ENCODE measurements at regions not wholly inside any gene's neighbourhood (a gene's known extent, or its start where the extent isn't known, plus 50 kb on each side); places are given as distances from the start of the nearest gene placed in this dataset.

- 77 to 81% methylated on average over 4 of the region's 4 CpGs for WGBS, 2 donors
Observed at GRCh38 chr2:146604521-146604920, 1240.3 kb upstream of the ACVR2A start.

DNA sequence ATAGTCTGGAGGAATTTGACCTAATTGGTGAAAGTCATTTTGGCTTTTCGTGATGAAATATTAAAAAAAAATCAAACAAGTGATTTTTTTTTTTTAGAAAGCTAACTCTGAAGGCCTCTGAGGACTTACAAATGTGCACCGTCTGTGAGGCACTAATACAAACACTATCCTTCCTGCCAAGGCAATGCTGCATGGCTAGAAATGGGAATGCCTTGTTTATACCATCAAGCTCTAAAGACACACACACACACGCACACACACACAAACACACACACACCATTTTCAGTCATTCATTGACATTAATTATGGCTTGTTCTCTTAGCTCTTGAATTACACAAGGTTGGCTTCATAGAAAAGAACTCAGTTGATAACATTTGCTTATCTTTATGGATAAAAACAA, 1242.0 kb upstream of the ACVR2A start:
- Histone ChIP-seq H3K9me3 (ENCODE audit: control insufficient read depth, low read length) (no peaks in the 10 kb centered on the region), H3K4me3 (ENCODE audit: low read length in 2 of 2) (no peak overlapping the region), H3K27ac (ENCODE audit: low read depth in 1 of 2, low read length in 2 of 2) (no peak overlapping the region), H3K36me3 (ENCODE audit: control insufficient read depth in 1 of 2, insufficient read depth in 2 of 2, low read length in 1 of 2) (no peaks in the 10 kb centered on the region), H3K27me3 (ENCODE audit: control insufficient read depth in 1 of 2, insufficient read depth in 2 of 2, low read length in 1 of 2) (no peaks in the 10 kb centered on the region), H3K4me1 (ENCODE audit: control insufficient read depth in 1 of 2, insufficient read depth in 2 of 2, low read length in 2 of 2) (no peaks in the 10 kb centered on the region)
- intact Hi-C loops (cut with DNase I), result no loop called here
- WGBS, 2 donors, result 39 to 44% methylated on average over 3 of the region's 3 CpGs
- no peak for ATAC-seq (ENCODE audit: low FRiP score)
- no peak for DNase-seq

More at GRCh38 chr2:146604521-146604920, 1240.3 kb upstream of the ACVR2A start:
- Histone ChIP-seq H3K36me3 (ENCODE audit: control insufficient read depth in 1 of 2, insufficient read depth in 2 of 2, low read length in 1 of 2) (no peaks in the 10 kb centered on the region), H3K27ac (ENCODE audit: low read depth in 1 of 2, low read length in 2 of 2) (no peak overlapping the region), H3K4me3 (ENCODE audit: low read length in 2 of 2) (no peak overlapping the region), H3K27me3 (ENCODE audit: control insufficient read depth in 1 of 2, insufficient read depth in 2 of 2, low read length in 1 of 2) (no peaks in the 10 kb centered on the region), H3K4me1 (ENCODE audit: control insufficient read depth in 1 of 2, insufficient read depth in 2 of 2, low read length in 2 of 2) (no peaks in the 10 kb centered on the region), H3K9me3 (ENCODE audit: control insufficient read depth, low read length) (no peaks in the 10 kb centered on the region)
- intact Hi-C loops (cut with DNase I), result no loop called here
- ATAC-seq (ENCODE audit: low FRiP score) (no peak), DNase-seq (no peak)

DNA sequence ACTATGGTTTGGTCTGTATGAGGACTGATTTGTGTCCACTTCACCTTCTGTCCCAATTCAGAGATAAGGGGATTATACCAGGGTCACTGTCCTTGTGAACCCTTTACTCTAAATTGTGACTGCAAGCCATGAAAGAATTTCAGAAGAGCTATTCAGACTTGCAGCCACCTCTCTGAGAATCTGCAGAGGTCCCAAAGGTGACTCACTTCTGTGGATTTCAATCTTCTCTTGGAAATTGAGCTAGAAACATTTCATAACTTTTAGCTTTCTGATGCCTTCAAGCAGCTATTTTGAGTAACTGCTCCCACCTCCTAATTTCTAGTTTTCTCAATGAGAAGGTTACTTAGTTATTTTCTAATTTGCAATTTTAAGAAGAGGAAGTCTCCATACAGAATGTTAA, 1242.4 kb upstream of the ACVR2A start:
- H3K4me3 ChIP-seq (ENCODE audit: low read length in 2 of 2), result no peak overlapping the region
- H3K4me1 ChIP-seq (ENCODE audit: control insufficient read depth in 1 of 2, insufficient read depth in 2 of 2, low read length in 2 of 2), result no peaks in the 10 kb centered on the region
- no peak for ATAC-seq (ENCODE audit: low FRiP score)
- no peaks in the 10 kb centered on the region for H3K27me3 ChIP-seq (ENCODE audit: control insufficient read depth in 1 of 2, insufficient read depth in 2 of 2, low read length in 1 of 2)
- intact Hi-C loops (cut with DNase I), result no loop called here
- DNase-seq, result no peak
- no peaks in the 10 kb centered on the region for H3K36me3 ChIP-seq (ENCODE audit: control insufficient read depth in 1 of 2, insufficient read depth in 2 of 2, low read length in 1 of 2)
- no peak overlapping the region for H3K27ac ChIP-seq (ENCODE audit: low read depth in 1 of 2, low read length in 2 of 2)
- H3K9me3 ChIP-seq (ENCODE audit: control insufficient read depth, low read length), result no peaks in the 10 kb centered on the region

GRCh38 chr2:146598791-146599190, 1246.0 kb upstream of the ACVR2A start:
- no peaks in the 10 kb centered on the region for H3K4me1 ChIP-seq (ENCODE audit: control insufficient read depth in 1 of 2, insufficient read depth in 2 of 2, low read length in 2 of 2)
- no peaks in the 10 kb centered on the region for H3K36me3 ChIP-seq (ENCODE audit: control insufficient read depth in 1 of 2, insufficient read depth in 2 of 2, low read length in 1 of 2)
- ATAC-seq (ENCODE audit: low FRiP score) (no peak), DNase-seq (no peak)
- H3K4me3 ChIP-seq (ENCODE audit: low read length in 2 of 2), result no peak overlapping the region
- H3K27ac ChIP-seq (ENCODE audit: low read depth in 1 of 2, low read length in 2 of 2), result no peak overlapping the region
- WGBS, 2 donors, result 61 to 79% methylated on average over 2 of the region's 2 CpGs
- H3K9me3 ChIP-seq (ENCODE audit: control insufficient read depth, low read length), result no peaks in the 10 kb centered on the region
- H3K27me3 ChIP-seq (ENCODE audit: control insufficient read depth in 1 of 2, insufficient read depth in 2 of 2, low read length in 1 of 2), result no peaks in the 10 kb centered on the region
- intact Hi-C loops (cut with DNase I), result no loop called here

DNA sequence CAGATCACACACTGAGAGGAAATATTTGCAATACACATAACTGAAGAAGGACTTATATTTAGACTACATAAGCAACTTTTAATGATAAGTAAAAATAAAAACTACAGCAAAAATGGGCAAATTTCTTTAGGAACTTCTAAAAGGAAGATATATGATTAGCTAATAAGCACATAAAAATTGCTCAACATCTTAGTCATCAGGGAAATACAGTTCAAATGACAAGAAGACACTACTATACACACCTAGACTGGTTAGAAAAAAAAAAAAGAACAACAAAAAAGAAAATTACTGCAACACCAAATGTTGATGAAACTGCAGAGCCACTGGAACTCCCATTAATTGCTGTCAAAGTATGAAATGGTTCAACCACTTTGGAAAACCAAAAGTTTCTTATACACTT, 1247.5 kb upstream of the ACVR2A start:
- ATAC-seq (ENCODE audit: low FRiP score) (no peak), DNase-seq (no peak)
- Histone ChIP-seq H3K9me3 (ENCODE audit: control insufficient read depth, low read length) (no peaks in the 10 kb centered on the region), H3K4me3 (ENCODE audit: low read length in 2 of 2) (no peak overlapping the region), H3K36me3 (ENCODE audit: control insufficient read depth in 1 of 2, insufficient read depth in 2 of 2, low read length in 1 of 2) (no peaks in the 10 kb centered on the region), H3K27ac (ENCODE audit: low read depth in 1 of 2, low read length in 2 of 2) (no peak overlapping the region), H3K4me1 (ENCODE audit: control insufficient read depth in 1 of 2, insufficient read depth in 2 of 2, low read length in 2 of 2) (no peaks in the 10 kb centered on the region), H3K27me3 (ENCODE audit: control insufficient read depth in 1 of 2, insufficient read depth in 2 of 2, low read length in 1 of 2) (no peaks in the 10 kb centered on the region)
- intact Hi-C loops (cut with DNase I), result no loop called here

DNA sequence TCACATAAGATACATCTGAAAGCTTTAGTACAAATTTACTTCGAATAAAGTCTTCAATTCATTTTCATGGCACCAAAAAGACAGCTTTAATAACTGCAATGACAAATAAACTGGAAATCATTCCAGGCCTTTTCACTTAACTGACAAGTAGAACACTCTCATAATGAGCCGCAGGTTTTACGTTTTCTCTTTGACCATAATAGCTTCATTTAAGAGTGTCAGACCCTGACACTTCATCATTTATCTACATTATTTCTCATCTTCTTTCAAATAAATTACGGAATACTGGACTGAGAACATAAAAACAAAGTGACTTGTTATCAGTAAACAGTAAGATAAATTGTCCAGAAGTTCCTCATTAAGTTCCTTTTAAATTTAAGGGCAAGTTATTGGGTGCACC, 1252.9 kb upstream of the ACVR2A start:
- Histone ChIP-seq H3K27ac (ENCODE audit: low read depth in 1 of 2, low read length in 2 of 2) (no peak overlapping the region), H3K36me3 (ENCODE audit: control insufficient read depth in 1 of 2, insufficient read depth in 2 of 2, low read length in 1 of 2) (no peaks in the 10 kb centered on the region), H3K9me3 (ENCODE audit: control insufficient read depth, low read length) (no peaks in the 10 kb centered on the region), H3K27me3 (ENCODE audit: control insufficient read depth in 1 of 2, insufficient read depth in 2 of 2, low read length in 1 of 2) (no peaks in the 10 kb centered on the region), H3K4me1 (ENCODE audit: control insufficient read depth in 1 of 2, insufficient read depth in 2 of 2, low read length in 2 of 2) (no peaks in the 10 kb centered on the region), H3K4me3 (ENCODE audit: low read length in 2 of 2) (no peak overlapping the region)
- intact Hi-C loops (cut with DNase I), result no loop called here
- DNase-seq (no peak), ATAC-seq (ENCODE audit: low FRiP score) (no peak)
- WGBS, 2 donors, result 73 to 76% methylated on average over 4 of the region's 4 CpGs

GRCh38 chr2:146587291-146587713, 1257.5 kb upstream of the ACVR2A start:
- Histone ChIP-seq H3K36me3 (ENCODE audit: control insufficient read depth in 1 of 2, insufficient read depth in 2 of 2, low read length in 1 of 2) (no peaks in the 10 kb centered on the region), H3K4me1 (ENCODE audit: control insufficient read depth in 1 of 2, insufficient read depth in 2 of 2, low read length in 2 of 2) (no peaks in the 10 kb centered on the region), H3K9me3 (ENCODE audit: control insufficient read depth, low read length) (no peaks in the 10 kb centered on the region), H3K27me3 (ENCODE audit: control insufficient read depth in 1 of 2, insufficient read depth in 2 of 2, low read length in 1 of 2) (no peaks in the 10 kb centered on the region), H3K4me3 (ENCODE audit: low read length in 2 of 2) (no peak overlapping the region), H3K27ac (ENCODE audit: low read depth in 1 of 2, low read length in 2 of 2) (no peak overlapping the region)
- intact Hi-C loops (cut with DNase I), result no loop called here
- DNase-seq, result peak in 1 of 2 donors; percentile 37
- 98% methylated on average over 38 of the region's 38 CpGs for WGBS, 2 donors
- peak; percentile 50 for ATAC-seq (ENCODE audit: low FRiP score)

- no peaks in the 10 kb centered on the region for H3K9me3 ChIP-seq (ENCODE audit: control insufficient read depth, low read length)
- intact Hi-C loops (cut with DNase I), result no loop called here
- ATAC-seq (ENCODE audit: low FRiP score), result no peak
- no peak for DNase-seq
- no peaks in the 10 kb centered on the region for H3K36me3 ChIP-seq (ENCODE audit: control insufficient read depth in 1 of 2, insufficient read depth in 2 of 2, low read length in 1 of 2)
- no peaks in the 10 kb centered on the region for H3K27me3 ChIP-seq (ENCODE audit: control insufficient read depth in 1 of 2, insufficient read depth in 2 of 2, low read length in 1 of 2)
- H3K27ac ChIP-seq (ENCODE audit: low read depth in 1 of 2, low read length in 2 of 2), result no peak overlapping the region
- no peaks in the 10 kb centered on the region for H3K4me1 ChIP-seq (ENCODE audit: control insufficient read depth in 1 of 2, insufficient read depth in 2 of 2, low read length in 2 of 2)
- 92 to 93% methylated on average over 2 of the region's 2 CpGs for WGBS, 2 donors
- no peak overlapping the region for H3K4me3 ChIP-seq (ENCODE audit: low read length in 2 of 2)
Observed at GRCh38 chr2:146584316-146584715, 1260.5 kb upstream of the ACVR2A start.

DNA sequence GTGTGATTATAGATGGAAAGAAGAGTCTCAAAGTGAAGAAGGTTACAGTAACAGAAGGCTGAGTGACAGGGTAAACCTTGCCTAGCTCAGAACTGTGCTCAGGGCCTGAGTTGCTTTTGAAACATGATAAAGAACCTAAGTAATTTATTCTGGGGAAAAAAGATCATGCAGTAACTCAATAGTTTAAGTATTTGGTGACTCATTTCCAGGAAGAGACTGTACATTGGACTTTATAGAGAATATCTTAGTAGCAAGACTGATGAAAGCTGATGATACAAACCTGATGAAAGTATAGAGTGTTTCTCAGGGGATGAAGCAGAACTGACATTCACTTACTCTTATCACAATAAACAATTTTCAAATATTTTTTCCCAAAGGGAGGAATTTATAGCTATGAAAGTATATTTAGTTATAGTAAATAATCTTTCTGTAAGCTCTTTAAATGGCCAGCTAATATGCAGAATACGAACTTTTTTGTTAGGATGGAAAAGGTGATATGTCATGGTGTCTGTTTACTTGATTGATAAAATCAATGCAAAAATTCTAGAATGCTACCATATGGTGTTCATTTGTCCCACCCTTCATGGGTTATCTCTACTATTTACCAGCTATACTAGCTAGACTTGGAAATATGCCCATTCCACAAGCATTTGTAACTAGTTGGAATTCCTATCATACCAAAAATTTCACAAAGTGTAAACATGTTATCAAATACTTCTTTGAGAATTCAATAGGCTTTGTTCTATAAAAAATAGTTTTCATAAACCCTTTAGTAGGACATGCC, 1265.5 kb upstream of the ACVR2A start:
- no peaks in the 10 kb centered on the region for H3K27me3 ChIP-seq (ENCODE audit: control insufficient read depth in 1 of 2, insufficient read depth in 2 of 2, low read length in 1 of 2)
- no peaks in the 10 kb centered on the region for H3K9me3 ChIP-seq (ENCODE audit: control insufficient read depth, low read length)
- H3K36me3 ChIP-seq (ENCODE audit: control insufficient read depth in 1 of 2, insufficient read depth in 2 of 2, low read length in 1 of 2), result no peaks in the 10 kb centered on the region
- H3K4me3 ChIP-seq (ENCODE audit: low read length in 2 of 2), result no peak overlapping the region
- DNase-seq (no peak), ATAC-seq (ENCODE audit: low FRiP score) (no peak)
- intact Hi-C loops (cut with DNase I), result no loop called here
- WGBS, 2 donors, result 48 to 52% methylated on average over 1 of the region's 1 CpG
- H3K4me1 ChIP-seq (ENCODE audit: control insufficient read depth in 1 of 2, insufficient read depth in 2 of 2, low read length in 2 of 2), result no peaks in the 10 kb centered on the region
- no peak overlapping the region for H3K27ac ChIP-seq (ENCODE audit: low read depth in 1 of 2, low read length in 2 of 2)
